ENCODE measurements at regions not wholly inside any gene's neighbourhood (a gene's known extent, or its start where the extent isn't known, plus 50 kb on each side); places are given as distances from the start of the nearest gene placed in this dataset.
A peak's percentile ranks its signal among the peaks of the same experiment; 100 is the strongest.

DNA sequence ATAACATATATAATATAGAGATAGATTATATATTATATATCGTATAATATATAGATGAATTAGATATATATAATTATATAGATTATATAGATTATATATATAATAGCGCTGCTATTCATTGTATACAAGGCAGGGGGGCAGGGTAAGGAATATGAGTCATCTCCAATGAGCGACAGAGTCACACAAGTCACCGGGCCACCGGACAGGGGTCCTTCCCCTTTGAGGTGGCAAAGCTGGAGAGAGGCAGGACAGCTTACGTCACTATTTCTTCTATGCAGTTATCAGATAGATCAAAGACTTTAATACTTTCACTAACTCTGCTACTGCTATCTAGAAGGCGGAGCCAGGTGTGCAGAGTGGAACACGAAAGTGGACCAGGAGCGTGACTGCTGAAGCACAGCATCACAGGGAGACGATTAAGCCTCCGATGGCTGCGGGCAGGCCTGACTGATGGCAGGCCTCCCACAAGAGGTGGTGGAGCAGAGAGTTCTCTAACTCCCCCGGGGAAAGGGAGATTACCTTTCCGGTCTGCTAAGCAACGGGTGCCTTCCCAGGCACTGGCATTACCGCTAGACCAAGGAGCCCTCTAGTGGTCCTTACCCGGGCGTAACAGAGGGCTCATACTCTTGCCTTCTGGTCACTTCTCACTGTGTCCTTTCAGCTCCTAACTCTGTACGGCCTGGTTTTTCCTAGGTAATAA, 2154.7 kb downstream of the MRPL39 start:
- DNase-seq (ENCODE audit: low spot score), result peak; percentile 4

DNA sequence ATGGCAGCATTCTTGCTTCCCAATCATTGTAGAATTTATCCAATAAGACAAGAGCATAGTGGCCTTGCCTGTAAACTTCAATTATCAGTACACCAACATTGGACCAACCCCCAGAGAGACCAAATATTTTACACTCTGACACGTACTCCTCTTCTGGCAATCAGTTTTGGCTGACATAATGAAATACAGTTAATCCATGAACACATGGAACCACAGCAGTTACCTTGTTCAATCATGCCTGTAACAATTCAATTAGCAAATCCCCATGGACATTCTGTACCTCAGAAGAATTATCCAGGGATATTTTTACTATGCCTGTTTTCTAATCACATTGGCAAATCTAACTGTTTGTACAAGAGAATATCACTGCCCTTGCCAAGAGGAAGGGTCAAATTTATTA, 2162.0 kb downstream of the MRPL39 start:
- DNase-seq (ENCODE audit: low spot score), result no peak

DNA sequence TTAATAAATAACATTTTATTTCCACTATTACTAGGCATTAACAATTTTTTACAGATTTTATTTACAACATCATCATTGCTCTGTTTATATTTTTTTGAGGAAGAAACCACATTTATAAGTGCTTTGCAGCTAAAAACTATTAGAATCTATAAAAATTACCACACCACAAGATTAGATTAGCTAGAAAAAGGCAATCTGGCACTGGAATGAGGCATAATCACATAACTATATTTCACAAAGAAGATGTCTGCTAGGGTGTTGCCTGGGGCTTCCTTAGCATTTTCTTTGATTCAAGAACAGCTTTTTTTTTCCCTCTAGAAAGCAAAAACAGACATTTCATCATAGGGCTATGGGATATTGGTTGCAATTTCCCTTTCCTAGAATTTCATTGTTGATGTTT, 2169.2 kb downstream of the MRPL39 start:
- no peak for DNase-seq (ENCODE audit: low spot score)

DNA sequence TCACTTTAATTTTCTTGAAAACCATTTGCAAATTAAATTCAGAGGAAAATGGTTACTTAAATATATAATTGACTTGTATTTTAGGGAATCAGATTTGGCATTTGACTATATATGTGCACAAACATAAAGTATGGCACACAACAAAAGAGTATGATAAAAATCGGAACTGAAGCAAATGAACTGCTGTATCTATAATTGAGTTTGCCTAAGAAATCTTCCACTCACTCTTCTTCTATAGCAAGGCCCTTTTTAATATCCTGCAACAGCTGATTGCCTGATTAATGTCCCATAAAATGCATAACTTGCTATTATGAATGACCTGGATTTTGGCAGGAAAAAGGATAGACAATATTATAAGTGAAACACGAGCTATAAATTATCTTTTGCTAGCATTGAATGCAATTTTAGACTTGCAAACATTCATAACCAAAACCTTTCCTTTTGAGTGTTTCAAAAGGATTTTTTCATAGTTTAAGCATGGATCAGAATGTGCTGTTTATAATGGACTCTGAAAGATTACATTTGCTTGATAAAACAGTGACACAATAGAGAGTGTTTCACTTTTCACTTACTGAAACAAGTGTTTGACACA, 2204.3 kb downstream of the MRPL39 start:
- DNase-seq (ENCODE audit: low spot score), result no peak

DNA sequence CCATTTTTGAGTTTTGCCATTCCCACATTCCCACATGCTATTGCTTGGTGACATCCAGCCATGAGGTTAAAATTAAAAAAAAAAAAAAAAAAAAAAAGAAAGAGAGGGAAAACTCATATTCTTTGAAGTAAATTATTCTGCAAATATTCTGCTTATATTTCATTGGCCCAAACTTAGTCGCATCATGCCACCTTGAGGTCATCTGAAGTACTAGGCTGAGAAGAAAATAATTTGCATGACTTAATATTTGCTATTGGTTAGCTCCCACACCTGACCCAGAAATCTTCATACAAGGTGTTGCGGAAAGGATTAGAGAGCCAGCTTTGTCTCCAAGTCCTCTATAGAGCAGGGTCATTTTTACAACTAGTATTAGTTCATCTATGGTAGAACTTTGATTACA, 2206.0 kb downstream of the MRPL39 start:
- no peak for DNase-seq (ENCODE audit: low spot score)

DNA sequence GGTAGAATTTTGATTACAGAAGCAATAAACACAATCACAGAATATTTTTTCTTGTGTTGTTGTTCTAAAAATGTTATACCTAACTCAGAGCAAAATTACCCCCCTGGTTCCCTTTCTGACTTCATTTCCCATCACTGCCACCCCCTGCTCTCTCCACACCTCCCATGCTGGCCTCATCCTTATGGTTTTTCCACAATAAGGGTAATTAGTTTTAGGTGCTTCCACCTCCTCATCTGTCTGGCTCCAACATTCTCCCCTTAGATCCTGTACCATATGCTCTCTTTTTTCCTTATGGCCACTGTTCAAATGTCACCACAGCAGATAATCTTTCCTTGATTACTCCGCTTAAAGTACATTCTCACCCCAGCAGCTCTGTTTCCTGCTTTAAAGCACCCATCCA, 2208.6 kb downstream of the MRPL39 start:
- no peak for DNase-seq (ENCODE audit: low spot score)

DNA sequence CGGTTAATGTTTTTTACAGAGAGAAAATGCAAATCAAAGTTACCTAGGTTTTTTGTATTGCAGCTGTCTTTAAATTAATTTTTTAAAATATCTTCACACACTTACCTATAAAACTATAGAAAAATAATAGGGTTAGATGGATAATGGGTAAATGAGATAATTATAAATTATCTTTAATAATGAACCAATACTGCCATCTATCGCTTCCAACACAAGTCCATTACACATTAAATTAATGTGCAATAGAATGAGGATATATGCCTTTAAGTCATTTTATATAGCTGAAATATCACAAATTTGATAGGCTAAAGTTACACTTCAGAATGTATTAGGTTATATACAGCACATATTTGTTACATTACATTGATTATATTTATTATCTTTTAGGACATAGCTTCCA, 2212.8 kb downstream of the MRPL39 start:
- DNase-seq (ENCODE audit: low spot score), result no peak

DNA sequence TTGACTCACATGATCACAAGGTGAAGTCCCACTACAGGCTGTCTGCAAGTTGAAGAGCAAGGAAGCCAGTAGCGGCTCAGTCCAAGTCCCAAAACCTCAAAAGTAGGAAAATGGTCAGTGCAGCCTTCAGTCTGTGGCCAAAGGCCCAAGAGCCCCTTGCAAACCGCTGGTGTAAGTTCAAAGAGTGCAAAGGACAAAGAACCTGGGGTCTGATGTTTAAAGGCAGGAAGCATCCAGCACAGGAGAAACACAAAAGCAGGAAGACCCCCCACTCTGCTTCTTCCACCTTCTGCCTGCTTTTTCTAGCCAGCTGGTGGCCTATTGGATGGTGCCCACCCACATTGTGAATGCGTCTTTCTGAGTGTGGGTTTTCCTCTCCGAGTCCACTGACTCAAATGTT, 2222.6 kb downstream of the MRPL39 start:
- DNase-seq (ENCODE audit: low spot score), result no peak

DNA sequence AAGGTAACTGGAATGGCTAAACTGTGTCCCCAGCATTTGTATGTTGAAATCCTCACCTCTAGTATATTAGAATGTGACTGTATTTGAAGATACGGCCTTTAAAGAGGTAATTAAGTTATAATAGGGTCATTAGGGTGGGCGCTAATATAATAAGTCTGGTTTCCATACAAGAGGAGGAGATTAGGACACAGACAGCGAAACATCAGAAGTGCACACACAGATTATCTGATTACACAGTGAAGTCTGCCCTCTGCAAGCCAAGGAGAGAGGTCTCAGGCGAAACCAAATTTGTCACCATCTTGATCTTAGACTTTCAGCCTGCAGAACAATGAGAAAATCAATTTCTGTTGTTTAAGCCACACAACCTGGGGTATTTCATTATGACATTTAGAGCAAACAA, 2233.1 kb downstream of the MRPL39 start:
- no peak for DNase-seq (ENCODE audit: low spot score)

DNA sequence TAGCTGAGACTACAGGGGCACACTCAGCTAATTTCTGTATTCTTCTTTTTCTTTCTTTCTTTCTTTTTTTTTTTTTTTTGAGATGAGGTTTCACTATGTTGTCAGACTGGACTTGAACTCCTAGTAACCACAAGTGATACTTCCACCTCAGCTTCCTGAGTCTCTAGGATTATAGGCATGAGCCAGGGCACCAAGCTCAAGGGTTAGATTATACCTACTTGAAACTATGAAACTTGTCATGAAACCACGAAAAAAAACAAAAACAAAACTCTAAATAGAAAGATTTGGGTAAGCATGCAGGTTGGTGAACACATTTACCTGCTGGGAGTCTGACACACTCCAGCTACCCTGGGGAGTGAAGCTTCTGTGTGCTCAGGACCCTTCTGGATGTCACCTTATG, 2250.4 kb downstream of the MRPL39 start:
- DNase-seq (ENCODE audit: low spot score), result no peak

DNA sequence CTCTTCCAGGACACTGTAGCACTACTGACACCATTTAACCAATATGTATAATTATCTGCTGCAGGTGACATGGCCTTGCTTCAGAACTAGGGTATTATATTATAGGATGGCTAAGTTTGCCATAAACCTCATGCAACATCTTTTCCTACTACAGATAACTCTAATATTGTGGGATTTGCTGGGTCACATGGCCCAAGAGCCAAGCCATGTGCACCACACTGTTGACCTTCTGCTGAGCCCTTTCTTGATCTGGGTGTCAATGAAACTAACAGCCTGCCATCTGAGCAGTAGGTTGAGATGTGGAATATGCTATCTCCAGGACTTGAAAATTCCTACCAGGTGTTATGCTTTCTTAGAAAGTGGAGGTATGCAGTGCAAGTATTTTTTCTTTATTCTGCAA, 2291.1 kb downstream of the MRPL39 start:
- no peak for DNase-seq (ENCODE audit: low spot score)

DNA sequence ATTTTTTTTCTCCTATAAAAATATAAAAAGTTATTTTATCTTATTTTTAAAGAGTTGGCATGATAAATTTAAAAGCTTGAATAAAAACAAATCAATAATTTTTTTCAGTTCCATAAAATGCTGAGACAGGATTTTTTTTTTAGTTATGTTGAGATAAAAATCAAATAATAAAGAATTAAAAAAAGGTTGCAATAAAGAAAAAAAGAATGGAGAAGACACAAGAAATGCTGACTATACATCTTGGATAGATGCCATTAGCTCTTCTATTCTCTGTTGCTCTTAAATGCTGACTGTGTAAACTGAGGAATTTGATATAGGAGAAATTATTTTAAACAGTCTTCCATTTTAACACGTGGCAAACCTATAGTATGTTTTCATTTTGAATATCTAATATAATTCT, 2298.5 kb downstream of the MRPL39 start:
- no peak for DNase-seq (ENCODE audit: low spot score)

DNA sequence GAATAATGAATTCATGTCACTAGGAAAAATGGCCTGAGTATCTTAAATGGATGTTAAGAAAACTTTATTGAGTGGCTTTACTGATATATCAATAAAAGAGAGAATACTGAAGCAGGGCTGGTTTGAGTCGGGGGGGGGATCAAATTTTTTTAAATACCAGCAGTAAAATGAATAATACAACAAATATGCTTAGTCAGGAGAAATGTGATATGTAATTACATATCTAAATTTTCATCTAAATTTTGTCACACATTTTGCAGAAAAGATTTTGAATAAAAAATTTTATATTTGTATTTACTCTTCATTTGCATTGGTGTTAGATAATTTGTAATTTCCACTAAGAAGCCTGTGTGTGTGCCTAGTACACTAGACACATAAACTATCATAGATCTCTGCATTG, 2300.2 kb downstream of the MRPL39 start:
- DNase-seq (ENCODE audit: low spot score), result no peak

DNA sequence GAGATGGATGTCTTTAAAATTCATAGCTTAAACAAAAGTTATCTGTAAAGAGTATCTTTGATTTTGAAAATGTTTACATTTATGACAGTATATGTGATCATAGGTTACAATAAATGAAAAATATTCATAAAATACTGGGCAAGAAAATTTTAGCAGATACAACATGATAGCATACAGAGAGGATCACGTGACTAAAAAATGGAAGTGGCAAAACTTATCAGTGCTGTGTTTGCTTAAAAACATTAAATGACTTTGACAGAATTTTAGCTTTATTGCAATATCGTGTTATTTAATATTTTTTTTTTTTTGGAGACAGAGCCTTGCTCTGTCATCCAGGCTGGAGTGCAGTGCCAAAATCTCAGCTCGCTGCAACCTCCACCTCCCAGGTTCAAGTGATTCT, 2294.1 kb downstream of the NCAM2 start:
- DNase-seq (ENCODE audit: low spot score), result no peak

DNA sequence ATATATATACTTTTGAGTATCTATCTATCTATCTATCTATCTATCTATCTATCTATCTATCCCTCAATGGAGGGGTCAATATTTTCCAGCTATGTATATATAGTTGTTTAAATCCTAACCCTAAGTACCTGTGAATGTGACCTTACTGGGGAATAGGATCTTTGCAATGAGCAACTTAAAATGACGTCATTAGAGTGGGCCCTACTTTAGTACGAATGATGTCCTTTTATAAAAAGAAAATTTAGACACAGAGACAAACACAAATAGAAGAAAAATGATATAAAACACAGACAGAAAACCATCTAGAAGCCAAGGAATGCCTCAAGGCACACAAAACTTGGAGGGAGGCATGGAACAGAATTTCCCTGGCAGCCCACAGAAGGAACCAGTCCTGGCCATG, 2283.7 kb downstream of the NCAM2 start:
- no peak for DNase-seq (ENCODE audit: low spot score)

DNA sequence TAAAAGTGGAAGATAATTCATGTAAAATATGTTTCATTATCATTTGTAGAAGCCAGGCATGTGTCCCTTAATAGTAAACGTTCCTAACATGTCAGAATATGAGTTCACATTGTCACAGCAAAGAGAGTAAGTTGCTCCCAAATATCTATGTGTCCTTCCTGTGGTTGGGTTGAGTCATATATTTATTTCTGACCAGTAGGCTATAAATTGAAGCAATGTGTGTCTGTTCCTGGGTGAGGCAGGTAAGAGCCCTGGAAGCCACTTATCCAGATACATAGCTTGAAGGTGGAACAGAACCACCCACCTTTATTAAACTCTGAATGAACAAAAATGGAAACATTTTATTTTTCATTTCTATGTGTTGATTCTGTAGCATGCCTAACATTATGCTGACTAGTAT, 2251.6 kb downstream of the NCAM2 start:
- DNase-seq (ENCODE audit: low spot score), result no peak

DNA sequence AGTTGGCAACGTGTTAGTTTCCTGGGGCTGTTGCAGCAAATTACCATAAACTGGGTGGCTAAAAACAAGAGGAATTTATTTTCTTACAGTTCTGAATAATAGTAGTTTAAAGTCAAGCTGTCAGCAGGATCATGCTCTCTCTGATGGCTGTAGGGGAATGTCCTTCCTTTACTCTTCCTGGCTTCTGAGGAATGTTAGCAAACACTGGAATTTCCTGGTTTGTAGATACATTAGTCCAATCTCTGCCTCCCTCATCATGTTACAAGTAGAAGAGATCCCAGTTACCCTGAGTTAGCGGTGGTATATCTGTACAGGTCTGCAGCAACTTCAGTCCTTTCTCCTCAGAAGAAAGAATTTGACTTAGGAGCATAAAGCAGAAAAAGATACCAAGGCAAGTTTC, 2249.1 kb downstream of the NCAM2 start:
- DNase-seq (ENCODE audit: low spot score), result no peak

DNA sequence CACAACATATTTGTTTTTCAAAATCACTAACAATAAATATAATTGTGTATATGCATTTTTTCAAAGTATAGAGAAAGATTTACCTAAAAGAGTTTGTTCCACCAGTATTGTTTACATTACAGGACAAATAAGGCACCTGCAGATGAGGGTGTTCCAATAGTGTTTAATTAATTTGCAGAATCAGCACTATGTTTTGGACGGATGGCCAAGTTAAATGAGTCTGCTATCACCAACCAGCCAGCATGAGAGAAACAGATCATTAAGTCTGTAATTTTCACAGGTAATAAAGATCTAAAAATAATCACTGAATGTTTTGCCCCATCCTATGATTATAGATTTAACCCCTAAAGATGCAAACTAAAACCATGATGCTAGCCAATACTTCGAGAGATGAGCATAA, 2247.0 kb downstream of the NCAM2 start:
- DNase-seq (ENCODE audit: low spot score), result no peak

DNA sequence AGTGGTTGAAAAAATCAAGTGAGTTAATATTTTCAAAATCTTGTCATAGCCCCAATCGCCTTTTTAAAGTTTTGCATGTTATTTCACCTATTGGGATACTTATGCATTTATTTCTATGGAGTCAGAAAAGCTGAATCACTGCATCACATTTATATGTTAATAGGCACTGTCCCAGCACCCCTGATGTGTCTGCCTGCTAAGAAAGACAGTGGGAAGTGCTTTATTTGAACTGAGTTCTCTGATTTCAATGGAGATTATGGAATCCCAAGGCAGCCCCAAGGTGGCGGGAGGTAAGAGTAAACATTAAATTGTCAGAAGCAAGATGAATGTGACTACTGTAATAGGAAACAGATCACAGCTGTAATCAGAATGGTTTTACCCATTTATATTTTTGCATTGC, 2225.7 kb downstream of the NCAM2 start:
- no peak for DNase-seq (ENCODE audit: low spot score)

DNA sequence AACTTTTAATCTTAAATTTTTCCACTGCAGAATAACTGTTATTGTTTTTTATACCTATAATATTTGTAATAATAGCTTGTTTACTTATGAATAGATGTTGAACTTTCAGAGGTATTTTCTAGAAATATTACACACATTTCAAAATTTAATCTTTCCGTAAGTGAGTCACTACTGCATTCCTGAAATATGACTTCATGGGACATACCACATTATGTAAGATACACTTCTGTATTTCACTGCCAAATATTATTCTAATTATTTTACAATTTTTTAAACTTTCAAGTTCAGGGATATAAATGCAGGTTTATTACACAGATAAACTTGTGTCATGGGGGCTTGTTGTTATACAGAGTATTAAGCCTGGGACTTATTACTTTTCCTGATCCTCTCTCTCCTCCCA, 2220.5 kb downstream of the NCAM2 start:
- no peak for DNase-seq (ENCODE audit: low spot score)

DNA sequence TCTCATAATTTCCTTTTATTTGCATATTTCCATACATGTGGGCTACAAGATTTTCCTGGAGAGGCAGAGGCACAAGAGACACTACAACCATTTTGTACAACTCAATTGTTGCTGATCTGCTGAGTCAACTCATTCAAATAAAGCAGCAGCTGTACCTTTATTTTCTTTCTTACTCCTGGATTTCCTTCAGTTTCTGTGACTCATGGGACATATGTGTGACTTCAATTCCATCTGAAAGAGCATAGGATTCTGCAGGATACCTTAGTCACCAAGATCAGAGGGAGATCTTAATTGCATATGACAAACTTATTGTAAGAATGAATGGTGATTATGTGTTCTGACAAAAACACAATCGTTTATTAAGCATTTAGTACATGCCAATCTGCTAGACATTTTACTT, 2219.4 kb downstream of the NCAM2 start:
- no peak for DNase-seq (ENCODE audit: low spot score)

DNA sequence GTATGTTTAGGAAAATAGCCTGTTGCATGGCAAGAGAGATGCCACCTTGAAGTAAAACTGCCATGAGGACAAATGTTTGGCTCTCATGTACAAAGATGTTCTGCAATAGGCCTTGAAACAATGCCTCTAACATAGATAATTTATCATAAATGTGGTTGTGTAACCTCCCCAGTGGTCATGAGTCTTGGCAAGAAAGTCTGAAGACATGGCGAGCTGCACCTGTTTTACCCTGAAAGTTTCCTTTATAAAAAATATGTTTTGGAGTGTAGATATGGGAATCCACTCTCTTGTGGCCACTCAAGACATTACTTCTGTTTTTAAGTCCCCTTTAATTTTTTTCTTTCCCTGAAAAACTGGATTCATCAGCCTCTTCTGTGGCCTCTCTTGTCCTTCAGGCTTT, 2217.1 kb downstream of the NCAM2 start:
- DNase-seq (ENCODE audit: low spot score), result no peak

All from HuH-7 (cell line).